Adrenal gland (tissue), 9 donors: ENCODE measurements at regions not wholly inside any gene's neighbourhood (a gene's known extent, or its start where the extent isn't known, plus 50 kb on each side); places are given as distances from the start of the nearest gene placed in this dataset.

Source experiments
- DNase-seq, 7 donors: peaks; one replicate each; pipeline ENCODE4 v3.0.0-alpha.2; 2019 to 2020
- H3K27ac ChIP-seq, 5 donors: fragments of 200-600 bp; sonication (generic) in 4 of 5; 1 replicate in 3 of 5; 2 replicates in 2 of 5; pipeline versions ENCODE4 v1.5.1 to v1.8.0; 2016 to 2020; ENCODE audit warnings: mild to moderate bottlenecking in 1 of 5
- H3K27me3 ChIP-seq: fragments of 200-600 bp; 2 replicates; pipeline ENCODE4 v1.8.0; 2021
- H3K36me3 ChIP-seq, 2 donors: fragments of 200-600 bp; replicated peaks in 1 of 2; 1 replicate in 1 of 2; 2 replicates in 1 of 2; pipeline versions ENCODE4 v1.5.1 to v1.8.0; 2018 to 2022
- H3K4me1 ChIP-seq, 2 donors: fragments of 200-600 bp; replicated peaks in 1 of 2; 1 replicate in 1 of 2; 2 replicates in 1 of 2; pipeline versions ENCODE4 v1.5.1 to v1.8.0; 2018 to 2021
- H3K4me3 ChIP-seq, 4 donors: fragments of 200-600 bp; sonication (generic) in 3 of 4; one replicate each; pipeline ENCODE4 v1.5.1; 2016 to 2018
- H3K9me3 ChIP-seq, 3 donors: fragments of 200-600 bp; sonication (generic) in 1 of 3; replicated peaks in 1 of 3; 1 replicate in 2 of 3; 2 replicates in 1 of 3; pipeline versions ENCODE4 v1.5.1 to v1.8.0; 2016 to 2021
- CTCF ChIP-seq, 6 experiments: fragments of 450-650 bp in 4 of 6; fragments of 200-600 bp in 2 of 6; sonication (generic) in 1 of 6; IDR thresholded peaks; 1 replicate in 5 of 6; 2 replicates in 1 of 6; pipeline versions ENCODE4 v1.5.1 to v1.8.0; 2016 to 2021; ENCODE audit warnings: antibody characterized with exemption in 6 of 6, mild to moderate bottlenecking in 2 of 6, moderate library complexity in 1 of 6
- POLR2A ChIP-seq, 2 donors: fragments of 450-650 bp; IDR thresholded peaks; one replicate each; pipeline ENCODE4 v1.6.1; 2017; ENCODE audit warnings: antibody characterized with exemption in 2 of 2, mild to moderate bottlenecking in 2 of 2, moderate library complexity in 1 of 2
- WGBS, 4 donors: extraction: QIAGEN DNeasy Blood & Tissue Kit in 2 of 4; methylation state at CpG; one replicate each; pipeline versions ENCODE4 v1.1.5 to v1.1.7; 2013 to 2017; 5-methylcytosine and 5-hydroxymethylcytosine counted together
- intact Hi-C, 2 donors: fragments of 100-400 bp; cut with DNase I; formaldehyde crosslinking; loops; one replicate each; pipeline versions ENCODE4 v1.14.1 to v1.15.0; 2022 to 2023
- donor health status: healthy with polysubstance abuse.
- donor health status: Bipolar disorder and iron deficiency.
- donor health status: DM: yes; HTN: yes; CAD: no.
- donor health status: DM: no; HTN: no; CAD: no.
- donor health status: DM: no; HTN: no; CAD: no.

DNA sequence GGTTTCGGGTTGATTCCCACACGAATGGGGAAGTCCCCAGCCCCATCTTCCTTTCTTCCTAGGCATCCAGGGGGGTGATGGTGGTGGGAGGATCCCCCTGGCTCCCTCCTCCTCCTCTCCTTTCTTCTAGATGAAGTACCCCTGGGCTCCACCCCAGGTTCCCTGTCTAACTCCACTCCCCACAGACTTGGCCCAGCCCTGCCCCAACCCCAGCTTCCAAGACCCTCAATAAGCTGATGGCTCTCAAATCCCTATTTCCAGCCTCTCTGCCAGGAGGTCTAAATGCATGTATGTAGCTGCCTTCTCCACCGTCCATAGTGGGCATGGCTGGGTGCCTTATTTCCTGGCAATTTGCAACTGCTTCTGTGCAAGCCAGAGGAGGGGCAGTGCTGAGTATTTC is 383.7 kb downstream of the BCL11B start:
- Histone ChIP-seq H3K27ac (no peak overlapping the region), H3K4me1 (no peaks in the 10 kb centered on the region), H3K36me3 (no peaks in the 10 kb centered on the region), H3K4me3 (no peak overlapping the region), H3K27me3 (no peaks in the 10 kb centered on the region), H3K9me3 (no peaks in the 10 kb centered on the region)
- 71 to 81% (median 76%) methylated on average over 3 of the region's 3 CpGs for WGBS, 4 donors
- intact Hi-C loops = no loop called here
- TF ChIP-seq CTCF (IDR thresholded peaks at IDR 0.05) (no peak), POLR2A (IDR thresholded peaks at IDR 0.05) (no peak)
- no peak for DNase-seq

GRCh38 chr14:98888927-98889835 is 382.8 kb downstream of the BCL11B start:
- Histone ChIP-seq H3K36me3 (no peaks in the 10 kb centered on the region), H3K27ac (no peak overlapping the region), H3K27me3 (no peaks in the 10 kb centered on the region), H3K4me3 (no peak overlapping the region), H3K9me3 (no peaks in the 10 kb centered on the region), H3K4me1 (no peaks in the 10 kb centered on the region)
- 88 to 92% (median 90%) methylated on average over 11 of the region's 11 CpGs for WGBS, 4 donors
- intact Hi-C loops = no loop called here
- no peak for DNase-seq
- TF ChIP-seq POLR2A (IDR thresholded peaks at IDR 0.05) = no peak
- no peak for TF ChIP-seq CTCF (IDR thresholded peaks at IDR 0.05)

GRCh38 chr14:98889836-98890185 is 382.2 kb downstream of the BCL11B start:
- no peak for DNase-seq
- H3K27ac ChIP-seq = no peak overlapping the region
- H3K4me3 ChIP-seq = no peak overlapping the region
- no peaks in the 10 kb centered on the region for H3K4me1 ChIP-seq
- no peaks in the 10 kb centered on the region for H3K9me3 ChIP-seq
- H3K27me3 ChIP-seq = no peaks in the 10 kb centered on the region
- TF ChIP-seq POLR2A (IDR thresholded peaks at IDR 0.05) (no peak), CTCF (IDR thresholded peaks at IDR 0.05) (no peak)
- WGBS, 4 donors = 91 to 100% (median 93%) methylated on average over 2 to 8 of the region's 8 CpGs
- H3K36me3 ChIP-seq = no peaks in the 10 kb centered on the region
- intact Hi-C loops = no loop called here

DNA sequence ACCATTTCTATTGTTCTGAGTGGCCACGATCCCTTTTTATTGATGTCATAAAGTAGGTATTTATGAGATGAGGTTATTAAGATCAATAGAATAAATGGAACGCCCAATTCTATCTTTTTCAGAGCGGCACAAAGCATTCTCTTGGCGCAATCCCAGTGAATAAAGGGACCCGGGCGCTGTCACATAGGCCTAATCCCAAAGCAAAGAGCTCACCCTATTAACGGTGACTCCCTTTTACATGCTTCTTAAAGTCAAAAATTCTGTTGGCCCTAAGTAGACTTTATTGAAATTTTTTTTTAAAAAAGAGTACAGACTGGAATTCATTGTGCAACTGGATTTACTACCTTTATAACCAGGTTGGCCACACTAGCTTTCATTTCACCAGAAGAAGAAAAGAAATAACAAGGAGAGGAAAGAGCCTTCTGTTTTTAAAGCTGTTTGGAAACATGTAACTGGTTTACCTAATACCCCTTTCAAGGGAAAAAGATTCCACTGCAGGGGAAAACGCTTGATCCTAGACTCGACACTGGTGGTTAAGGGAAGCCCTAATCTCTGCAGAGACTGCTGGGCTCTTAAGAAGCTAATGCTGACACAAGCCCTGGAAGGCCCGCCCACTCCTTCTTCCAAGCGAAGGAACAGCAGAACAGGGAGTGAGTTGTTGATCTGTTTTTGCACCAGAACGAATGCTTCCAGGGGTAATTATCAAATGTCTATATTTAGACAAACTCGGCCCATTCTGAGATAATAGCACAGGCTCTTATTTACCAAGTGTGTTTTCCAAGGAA is 381.2 kb downstream of the BCL11B start:
- no peaks in the 10 kb centered on the region for H3K9me3 ChIP-seq
- TF ChIP-seq CTCF (IDR thresholded peaks at IDR 0.05) = no peak
- TF ChIP-seq POLR2A (IDR thresholded peaks at IDR 0.05) = no peak
- no peak for DNase-seq
- H3K4me3 ChIP-seq = no peak overlapping the region
- H3K4me1 ChIP-seq = no peaks in the 10 kb centered on the region
- WGBS, 4 donors = 74 to 78% (median 76%) methylated on average over 13 of the region's 13 CpGs
- no peaks in the 10 kb centered on the region for H3K36me3 ChIP-seq
- H3K27ac ChIP-seq = no peak overlapping the region
- intact Hi-C loops = no loop called here
- H3K27me3 ChIP-seq = no peaks in the 10 kb centered on the region
